ENCODE measurements at regions not wholly inside any gene's neighbourhood (a gene's known extent, or its start where the extent isn't known, plus 50 kb on each side); places are given as distances from the start of the nearest gene placed in this dataset.
"Not testable (repeated sequence)": the region's sequence is repeated elsewhere in the genome, so short reads cannot be mapped to it uniquely, and the experiment has no call there.

DNA sequence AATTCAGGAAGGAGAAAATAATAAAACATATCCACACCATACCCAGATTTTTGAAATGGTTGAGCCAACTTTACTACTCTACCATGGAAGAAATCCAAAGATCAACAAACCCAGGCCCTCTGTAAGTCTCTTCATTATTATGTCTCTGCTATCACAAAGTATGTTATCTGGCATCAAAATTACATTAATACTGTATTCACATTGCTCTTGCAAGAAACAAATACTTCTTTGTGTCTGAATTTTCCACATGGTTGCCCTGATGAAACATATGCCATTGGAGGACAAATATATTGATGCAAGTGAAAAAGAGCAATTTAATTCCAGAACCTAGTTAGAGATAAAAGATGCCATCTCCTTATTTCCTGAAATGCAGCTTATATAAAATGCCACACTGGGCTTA is 204.0 kb downstream of the FZD1 start:
- Mint-ChIP-seq H3K9me3 (no peaks in the 10 kb centered on the region), H3K27ac (no peak overlapping the region), H3K36me3 (peaks cover 0 to 2% of the 10 kb centered on the region in 2 donors)
- ATAC-seq: no peak
- DNase-seq (ENCODE audit: low spot score in 2 of 2): no peak

- Mint-ChIP-seq H3K36me3 (peaks cover 7 to 12% of the 10 kb centered on the region in 2 donors), H3K9me3 (peaks cover 11 to 13% of the 10 kb centered on the region in 2 donors), H3K27ac (no peak overlapping the region)
- DNase-seq (ENCODE audit: low spot score in 2 of 2): no peak
- no peak for ATAC-seq
Measured at GRCh38 chr7:91473619-91474018, 209.4 kb downstream of the FZD1 start.

- peaks cover 7 to 12% of the 10 kb centered on the region in 2 donors for H3K36me3 Mint-ChIP-seq
- no peak for DNase-seq (ENCODE audit: low spot score in 2 of 2)
- no peak overlapping the region for H3K27ac Mint-ChIP-seq
- H3K9me3 Mint-ChIP-seq: peaks cover 11 to 13% of the 10 kb centered on the region in 2 donors
- no peak for ATAC-seq
Measured at GRCh38 chr7:91474074-91474473, 209.8 kb downstream of the FZD1 start.

DNA sequence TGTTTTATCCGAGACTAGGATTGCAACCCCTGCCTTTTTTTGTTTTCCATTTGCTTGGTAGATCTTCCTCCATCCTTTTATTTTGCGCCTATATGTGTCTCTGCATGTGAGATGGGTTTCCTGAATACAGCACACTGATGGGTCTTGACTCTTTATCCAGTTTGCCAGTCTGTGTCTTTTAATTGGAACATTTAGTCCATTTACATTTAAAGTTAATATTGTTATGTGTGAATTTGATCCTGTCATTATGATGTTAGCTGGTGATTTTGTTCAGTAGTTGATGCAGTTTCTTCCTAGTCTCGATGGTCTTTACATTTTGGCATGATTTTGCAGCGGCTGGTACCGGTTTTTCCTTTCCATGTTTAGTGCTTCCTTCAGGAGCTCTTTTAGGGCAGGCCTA is 216.2 kb downstream of the FZD1 start:
- not testable (repeated sequence) for H3K27ac Mint-ChIP-seq; DNase-seq (ENCODE audit: low spot score in 2 of 2); ATAC-seq; H3K9me3 Mint-ChIP-seq; H3K36me3 Mint-ChIP-seq

DNA sequence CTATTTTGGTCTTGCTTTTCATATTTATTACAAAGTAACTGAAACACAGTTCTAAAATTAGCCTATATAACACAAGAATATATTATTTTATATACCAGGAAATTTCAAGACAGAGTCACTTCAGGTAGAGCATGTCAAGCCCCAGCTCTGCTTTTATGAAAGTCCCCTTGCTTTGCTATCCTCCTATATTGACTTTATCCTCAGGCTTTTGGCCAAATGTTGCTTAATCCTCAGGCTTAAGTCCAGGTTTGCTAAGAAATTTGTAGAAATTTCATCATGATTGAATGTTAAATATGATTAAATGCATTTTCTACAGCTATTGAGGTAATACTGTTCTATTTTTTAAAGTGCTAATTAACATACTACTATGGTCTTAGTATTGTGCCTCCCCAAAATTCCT is 227.6 kb downstream of the FZD1 start:
- ATAC-seq (no peak), DNase-seq (ENCODE audit: low spot score in 2 of 2) (no peak)
- Mint-ChIP-seq H3K36me3 (no peaks in the 10 kb centered on the region), H3K9me3 (peaks cover 0 to 3% of the 10 kb centered on the region in 2 donors), H3K27ac (no peak overlapping the region)

GRCh38 chr7:91492317-91492716 is 228.1 kb downstream of the FZD1 start:
- ATAC-seq (no peak), DNase-seq (ENCODE audit: low spot score in 2 of 2) (no peak)
- Mint-ChIP-seq H3K9me3 (peaks cover 0 to 3% of the 10 kb centered on the region in 2 donors), H3K36me3 (no peaks in the 10 kb centered on the region), H3K27ac (no peak overlapping the region)

DNA sequence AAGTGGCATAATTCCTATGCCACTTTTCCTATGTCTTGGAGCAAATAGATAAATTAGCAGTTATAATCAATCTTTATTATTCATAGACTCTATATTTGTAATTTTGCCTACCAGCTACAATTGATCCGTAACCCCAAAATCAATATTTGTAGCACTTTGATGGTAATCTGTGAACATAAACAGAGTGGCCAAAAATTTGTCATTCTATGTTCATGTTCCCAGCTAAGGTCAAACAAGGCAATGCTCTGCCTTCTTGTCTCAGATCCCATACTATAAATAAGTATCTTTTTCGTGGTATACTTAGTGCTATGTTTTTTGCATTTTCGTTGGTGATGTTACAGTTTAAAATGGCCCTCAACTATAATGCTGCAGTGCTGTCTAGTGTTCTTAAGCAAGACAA is 228.5 kb downstream of the FZD1 start:
- DNase-seq (ENCODE audit: low spot score in 2 of 2) (no peak), ATAC-seq (no peak)
- Mint-ChIP-seq H3K27ac (no peak overlapping the region), H3K36me3 (no peaks in the 10 kb centered on the region), H3K9me3 (peaks cover 0 to 3% of the 10 kb centered on the region in 2 donors)

DNA sequence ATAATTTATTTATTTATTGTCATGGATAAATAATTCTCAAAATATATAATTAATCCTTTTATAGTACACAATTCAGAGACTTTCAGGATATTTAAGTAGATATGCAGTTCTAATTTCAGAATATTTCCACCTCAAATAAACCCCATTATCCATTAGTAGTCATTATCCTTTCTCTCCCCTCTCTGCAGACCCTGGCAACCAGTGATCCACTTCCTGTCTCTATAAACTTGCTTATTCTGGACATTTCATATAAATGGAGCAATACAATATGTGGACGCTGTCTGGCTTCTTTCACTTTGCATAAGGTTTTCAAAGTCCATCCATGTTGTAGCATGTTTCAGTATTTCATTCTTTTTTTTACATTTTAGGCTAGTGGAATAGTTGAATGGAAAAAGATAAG is 230.2 kb downstream of the FZD1 start:
- no peak for ATAC-seq
- Mint-ChIP-seq H3K9me3 (peaks cover 0 to 17% of the 10 kb centered on the region in 2 donors), H3K36me3 (no peaks in the 10 kb centered on the region), H3K27ac (no peak overlapping the region)
- no peak for DNase-seq (ENCODE audit: low spot score in 2 of 2)

DNA sequence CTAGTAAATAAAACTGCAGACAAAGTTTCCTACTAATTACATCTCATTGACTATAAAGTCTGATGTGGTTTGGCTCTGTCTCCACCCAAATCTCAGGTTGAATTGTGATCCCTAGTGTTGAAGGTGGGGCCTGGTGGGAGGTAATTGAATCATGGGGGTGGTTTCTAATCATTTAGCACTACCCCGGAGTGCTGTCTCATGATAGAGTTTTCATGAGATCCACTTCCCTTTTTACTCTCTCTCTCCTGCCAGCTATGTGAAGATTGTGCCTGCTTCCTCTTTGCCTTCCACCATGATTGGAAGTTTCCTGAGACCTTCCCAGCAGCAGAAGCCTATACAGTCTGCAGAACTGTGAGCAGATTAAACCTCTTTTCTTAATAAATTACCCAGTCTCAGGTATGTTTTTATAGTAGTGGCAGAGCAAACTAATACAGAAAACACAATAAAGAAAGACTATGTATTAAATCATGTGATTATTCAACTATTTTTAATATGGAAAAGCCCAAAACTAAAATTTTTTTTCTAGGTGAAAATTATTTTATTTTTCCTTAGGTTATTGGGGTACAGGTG is 232.1 kb downstream of the FZD1 start:
- ATAC-seq: no peak
- H3K36me3 Mint-ChIP-seq: peaks cover 0 to 8% of the 10 kb centered on the region in 2 donors
- peaks cover 2 to 17% of the 10 kb centered on the region in 2 donors for H3K9me3 Mint-ChIP-seq
- H3K27ac Mint-ChIP-seq: no peak overlapping the region
- DNase-seq (ENCODE audit: low spot score in 2 of 2): no peak

DNA sequence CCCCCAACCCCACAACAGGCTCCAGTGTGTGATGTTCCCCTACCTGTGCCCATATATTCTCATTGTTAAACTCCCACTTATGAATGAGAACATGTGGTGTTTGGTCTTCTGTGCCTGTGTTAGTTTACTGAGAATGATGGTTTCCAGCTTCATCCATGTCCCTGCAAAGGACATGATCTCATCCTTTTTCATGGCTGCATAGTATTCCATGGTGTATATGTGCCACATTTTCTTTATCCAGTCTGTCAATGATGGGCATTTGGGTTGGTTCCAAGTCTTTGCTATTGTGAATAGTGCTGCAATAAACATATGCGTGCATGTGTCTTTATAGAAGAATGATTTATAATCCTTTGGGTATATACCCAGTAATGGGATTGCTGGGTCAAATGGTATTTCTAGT is 233.0 kb downstream of the FZD1 start:
- H3K27ac Mint-ChIP-seq; H3K36me3 Mint-ChIP-seq; ATAC-seq; DNase-seq (ENCODE audit: low spot score in 2 of 2): not testable (repeated sequence)
- H3K9me3 Mint-ChIP-seq: peaks cover 4 to 19% of the 10 kb centered on the region in 2 donors

DNA sequence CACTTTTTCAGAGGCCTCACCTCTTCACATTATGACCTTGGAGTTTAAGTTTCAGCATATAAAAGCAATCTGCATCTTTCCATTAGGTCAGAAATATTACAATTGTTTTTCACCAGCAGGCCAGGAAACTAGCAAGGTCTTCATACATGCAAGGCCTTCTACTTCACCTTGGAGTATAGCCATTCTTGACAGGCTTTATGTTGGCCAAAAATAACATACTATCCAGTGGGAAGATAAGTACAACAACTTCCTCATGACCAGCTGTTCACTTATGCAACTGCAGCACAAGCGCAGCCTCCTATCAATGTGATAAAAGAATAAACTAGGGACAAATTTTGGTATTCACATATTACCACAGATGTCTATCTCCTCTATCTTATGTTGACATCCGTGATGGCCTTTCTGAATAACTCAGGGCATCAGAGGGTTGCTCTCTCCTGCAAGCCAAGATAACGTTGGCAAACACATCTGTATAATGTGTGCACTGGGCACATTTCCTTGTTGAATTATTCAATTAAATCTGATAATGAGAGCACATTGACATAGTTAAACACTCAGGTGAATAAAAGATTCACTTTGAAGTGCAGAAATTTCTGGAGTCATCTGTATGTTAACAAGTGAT is 239.8 kb downstream of the FZD1 start:
- H3K9me3 Mint-ChIP-seq: peaks cover 4 to 8% of the 10 kb centered on the region in 2 donors
- no peak overlapping the region for H3K27ac Mint-ChIP-seq
- no peak for ATAC-seq
- H3K36me3 Mint-ChIP-seq: peaks cover 0 to 8% of the 10 kb centered on the region in 2 donors
- no peak for DNase-seq (ENCODE audit: low spot score in 2 of 2)

DNA sequence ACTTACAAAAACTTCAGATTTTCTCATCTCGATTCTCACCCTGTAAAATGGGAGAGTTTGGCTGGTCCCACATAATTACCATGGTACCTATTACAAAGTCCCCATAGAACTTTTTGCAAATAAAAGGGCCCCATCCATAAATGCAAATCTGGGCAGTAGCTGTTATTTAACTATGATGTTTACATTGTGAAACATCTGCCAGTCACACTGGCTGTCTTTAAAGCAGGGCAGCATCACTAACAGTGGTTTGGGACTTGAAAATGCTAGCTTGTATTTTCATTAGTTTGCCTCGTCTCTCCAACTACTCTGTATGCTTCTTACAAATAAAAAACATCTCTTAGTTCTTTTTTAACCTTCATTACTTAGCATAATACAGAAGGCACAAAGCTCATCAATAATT is 240.7 kb downstream of the FZD1 start:
- H3K9me3 Mint-ChIP-seq: peaks cover 4% of the 10 kb centered on the region in 2 donors

DNA sequence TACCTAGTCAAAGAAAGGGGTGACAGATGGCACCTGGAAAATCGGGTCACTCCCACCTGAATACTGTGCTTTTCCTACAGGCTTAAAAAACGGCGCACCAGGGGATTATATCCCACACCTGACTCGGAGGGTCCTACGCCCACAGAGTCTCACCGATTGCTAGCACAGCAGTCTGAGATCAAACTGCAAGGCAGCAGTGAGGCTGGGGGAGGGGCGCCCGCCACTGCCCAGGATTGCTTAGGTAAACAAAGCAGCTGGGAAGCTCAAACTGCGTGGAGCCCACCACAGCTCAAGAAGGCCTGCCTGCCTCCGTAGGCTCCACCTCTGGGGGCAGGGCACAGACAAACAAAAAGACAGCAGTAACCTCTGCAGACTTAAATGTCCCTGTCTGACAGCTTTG is 242.7 kb downstream of the FZD1 start:
- ATAC-seq; H3K9me3 Mint-ChIP-seq; H3K36me3 Mint-ChIP-seq; H3K27ac Mint-ChIP-seq; DNase-seq (ENCODE audit: low spot score in 2 of 2): not testable (repeated sequence)

More for the DNA sequence above, 240.7 kb downstream of the FZD1 start:
- Mint-ChIP-seq H3K27ac (no peak overlapping the region), H3K36me3 (peaks cover 0 to 6% of the 10 kb centered on the region in 2 donors)
- ATAC-seq: no peak
- no peak for DNase-seq (ENCODE audit: low spot score in 2 of 2)

DNA sequence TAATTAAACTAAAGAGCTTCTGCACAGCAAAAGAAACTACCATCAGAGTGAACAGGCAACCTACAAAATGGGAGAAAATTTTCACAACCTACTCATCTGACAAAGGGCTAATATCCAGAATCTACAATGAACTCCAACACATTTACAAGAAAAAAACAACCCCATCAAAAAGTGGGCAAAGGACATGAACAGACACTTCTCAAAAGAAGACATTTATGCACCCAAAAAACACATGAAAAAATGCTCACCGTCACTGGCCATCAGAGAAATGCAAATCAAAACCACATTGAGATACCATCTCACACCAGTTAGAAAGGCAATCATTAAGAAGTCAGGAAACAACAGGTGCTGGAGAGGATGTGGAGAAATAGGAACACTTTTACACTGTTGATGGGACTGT is 247.6 kb downstream of the FZD1 start:
- not testable (repeated sequence) for H3K9me3 Mint-ChIP-seq; H3K36me3 Mint-ChIP-seq; DNase-seq (ENCODE audit: low spot score in 2 of 2); ATAC-seq; H3K27ac Mint-ChIP-seq

GRCh38 chr7:91512958-91513357 is 248.7 kb downstream of the FZD1 start:
- Mint-ChIP-seq H3K36me3 (no peaks in the 10 kb centered on the region), H3K9me3 (no peaks in the 10 kb centered on the region), H3K27ac (no peak overlapping the region)
- no peak for ATAC-seq
- DNase-seq (ENCODE audit: low spot score in 2 of 2): no peak

DNA sequence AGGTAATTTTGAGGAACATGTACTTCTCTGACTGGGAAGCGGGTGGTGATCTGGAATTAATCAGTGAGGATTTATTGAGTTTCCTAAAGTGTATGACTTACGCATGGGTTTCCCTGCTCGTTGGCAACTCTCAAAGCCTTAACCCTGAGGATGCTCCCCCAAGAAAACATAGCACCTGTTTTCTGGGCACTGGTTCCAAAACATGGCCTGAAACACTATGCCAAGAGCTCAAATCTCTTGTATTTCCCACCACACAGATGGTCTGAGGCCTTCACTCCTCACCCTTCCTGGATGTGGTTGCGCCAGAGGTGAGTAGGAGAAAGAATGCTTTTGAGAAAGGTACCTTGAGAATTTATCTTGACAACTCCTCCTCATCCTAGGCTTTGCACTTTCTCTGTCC is 250.4 kb downstream of the FZD1 start:
- no peak for ATAC-seq
- no peak for DNase-seq (ENCODE audit: low spot score in 2 of 2)
- H3K27ac Mint-ChIP-seq: no peak overlapping the region
- no peaks in the 10 kb centered on the region for H3K9me3 Mint-ChIP-seq
- H3K36me3 Mint-ChIP-seq: no peaks in the 10 kb centered on the region

GRCh38 chr7:91515961-91516360 is 251.7 kb downstream of the FZD1 start:
- Mint-ChIP-seq H3K36me3 (no peaks in the 10 kb centered on the region), H3K9me3 (no peaks in the 10 kb centered on the region), H3K27ac (no peak overlapping the region)
- ATAC-seq: no peak
- DNase-seq (ENCODE audit: low spot score in 2 of 2): no peak

DNA sequence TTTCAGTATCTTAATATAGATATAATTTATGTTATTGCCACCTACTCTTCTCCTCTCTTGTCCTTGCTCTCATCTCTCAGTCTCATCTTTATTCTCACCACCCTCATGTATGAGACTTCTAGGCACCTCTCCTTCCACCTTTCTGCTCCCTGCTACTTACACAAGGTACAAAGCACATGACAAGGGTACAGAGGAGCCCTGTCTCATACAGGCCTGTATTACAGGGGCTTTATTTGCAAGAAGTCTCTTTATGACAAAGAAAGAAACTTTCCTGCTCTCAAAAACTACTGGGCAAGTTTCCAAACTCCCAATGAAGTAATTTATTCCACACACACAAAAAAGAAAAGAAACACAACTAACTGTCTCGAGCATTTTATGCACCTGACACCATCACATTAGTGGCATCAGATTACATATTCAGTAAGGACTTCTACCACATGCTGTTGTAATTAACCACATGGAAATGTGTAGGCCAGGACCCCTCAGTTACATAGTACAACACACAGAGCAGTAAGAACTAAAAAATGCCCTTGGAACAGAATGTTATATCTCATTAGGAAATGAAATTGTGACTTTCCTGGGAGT is 253.1 kb downstream of the FZD1 start:
- Mint-ChIP-seq H3K36me3 (no peaks in the 10 kb centered on the region), H3K9me3 (no peaks in the 10 kb centered on the region), H3K27ac (no peak overlapping the region)
- DNase-seq (ENCODE audit: low spot score in 2 of 2) (no peak), ATAC-seq (no peak)
